ENCODE measurements at regions not wholly inside any gene's neighbourhood (a gene's known extent, or its start where the extent isn't known, plus 50 kb on each side); places are given as distances from the start of the nearest gene placed in this dataset.

DNA sequence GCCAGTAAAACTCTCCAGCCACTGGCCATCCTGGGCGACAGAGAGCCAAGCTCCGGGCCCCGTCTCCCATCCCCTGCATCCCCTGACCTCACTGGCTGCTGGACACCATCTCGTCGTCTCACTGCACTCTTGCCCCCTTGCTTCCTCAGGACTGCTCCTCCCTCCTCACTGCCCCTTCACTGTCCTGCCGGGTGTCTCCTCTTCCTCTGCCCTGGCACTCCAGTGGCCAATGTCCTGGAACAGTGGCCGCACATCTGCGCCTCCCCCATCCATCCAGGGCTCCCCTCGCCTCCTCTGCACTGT is 800.4 kb downstream of the BRD1 start:
- Histone ChIP-seq H3K4me2 (ENCODE audit: low read depth, low read length, poor library complexity, severe bottlenecking) (no peak overlapping the region), H3K9ac (ENCODE audit: low read depth, low read length, poor library complexity, severe bottlenecking) (no peak overlapping the region), H3K4me1 (ENCODE audit: insufficient read depth, low read length, poor library complexity, severe bottlenecking) (no peaks in the 10 kb centered on the region), H4K20me1 (ENCODE audit: insufficient read depth, low read length, poor library complexity, severe bottlenecking) (no peaks in the 10 kb centered on the region), H3K36me3 (ENCODE audit: insufficient read depth, low read length) (no peaks in the 10 kb centered on the region), H3K27me3 (ENCODE audit: insufficient read depth, low read length, poor library complexity, severe bottlenecking) (no peaks in the 10 kb centered on the region), H3K9me2 (replicated peaks; ENCODE audit: low read depth, low read length) (no peaks in the 10 kb centered on the region), H3K79me2 (ENCODE audit: insufficient read depth, low read length) (no peaks in the 10 kb centered on the region), H3F3A (ENCODE audit: low read depth) (no peaks in the 10 kb centered on the region), H3K9me3 (ENCODE audit: insufficient read depth, low read depth, low read length) (peaks cover 6% of the 10 kb centered on the region; the same call in 1 of the 2 replicates), H3K4me3 (ENCODE audit: low read length, poor library complexity, severe bottlenecking) (no peak overlapping the region), H2AFZ (ENCODE audit: low read length) (no peak overlapping the region)
- TF ChIP-seq EZH2phosphoT487 (IDR thresholded peaks at IDR 0.05; ENCODE audit: borderline replicate concordance) = no peak
- TF ChIP-seq, protein P1, sequence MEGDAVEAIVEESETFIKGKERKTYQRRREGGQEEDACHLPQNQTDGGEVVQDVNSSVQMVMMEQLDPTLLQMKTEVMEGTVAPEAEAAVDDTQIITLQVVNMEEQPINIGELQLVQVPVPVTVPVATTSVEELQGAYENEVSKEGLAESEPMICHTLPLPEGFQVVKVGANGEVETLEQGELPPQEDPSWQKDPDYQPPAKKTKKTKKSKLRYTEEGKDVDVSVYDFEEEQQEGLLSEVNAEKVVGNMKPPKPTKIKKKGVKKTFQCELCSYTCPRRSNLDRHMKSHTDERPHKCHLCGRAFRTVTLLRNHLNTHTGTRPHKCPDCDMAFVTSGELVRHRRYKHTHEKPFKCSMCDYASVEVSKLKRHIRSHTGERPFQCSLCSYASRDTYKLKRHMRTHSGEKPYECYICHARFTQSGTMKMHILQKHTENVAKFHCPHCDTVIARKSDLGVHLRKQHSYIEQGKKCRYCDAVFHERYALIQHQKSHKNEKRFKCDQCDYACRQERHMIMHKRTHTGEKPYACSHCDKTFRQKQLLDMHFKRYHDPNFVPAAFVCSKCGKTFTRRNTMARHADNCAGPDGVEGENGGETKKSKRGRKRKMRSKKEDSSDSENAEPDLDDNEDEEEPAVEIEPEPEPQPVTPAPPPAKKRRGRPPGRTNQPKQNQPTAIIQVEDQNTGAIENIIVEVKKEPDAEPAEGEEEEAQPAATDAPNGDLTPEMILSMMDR (conservative IDR thresholded peaks at IDR 0.05; ENCODE audit: low read length) = no peak

DNA sequence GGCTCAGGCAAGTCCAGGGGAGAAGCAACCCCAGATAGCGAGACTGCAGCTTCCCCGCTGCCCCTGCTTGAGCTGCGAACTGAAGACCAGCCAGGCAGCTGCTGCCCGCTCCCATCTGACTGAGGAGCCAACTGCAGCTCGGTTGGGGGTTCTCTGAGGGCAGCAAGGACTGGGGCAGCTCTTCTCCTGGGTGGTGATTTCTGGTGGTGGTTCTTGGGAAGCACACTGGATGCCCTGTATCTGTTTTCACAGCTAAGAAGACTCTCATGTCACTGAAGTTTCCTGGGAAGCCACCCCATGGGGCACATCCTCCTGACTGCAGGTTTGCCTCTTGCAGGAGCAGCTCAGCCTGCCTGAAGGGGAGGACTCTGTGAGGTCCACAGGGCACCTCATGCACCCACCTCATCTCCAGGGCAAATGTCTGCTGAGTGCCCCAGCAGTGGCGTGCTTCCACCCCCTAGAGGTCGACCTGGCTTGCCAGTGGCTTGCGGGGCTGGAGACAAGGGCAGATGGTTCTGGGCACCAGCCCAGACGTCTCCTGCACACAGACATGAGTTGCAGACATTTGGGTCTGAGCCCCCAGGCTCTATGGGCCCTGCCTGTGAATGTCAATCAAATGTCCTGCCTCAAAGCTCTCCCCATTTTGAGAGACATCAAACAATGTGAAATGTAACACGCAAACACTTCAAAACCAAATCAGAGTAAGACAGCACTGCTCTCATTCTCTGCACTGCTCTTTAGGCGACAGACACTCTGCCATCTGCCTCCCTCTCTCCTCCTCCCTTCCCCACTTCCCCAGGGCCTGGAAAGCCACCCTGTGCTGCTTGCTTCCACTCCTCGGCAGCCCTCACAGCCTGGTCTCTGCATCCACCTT is 800.9 kb downstream of the BRD1 start:
- H3K79me2 ChIP-seq (ENCODE audit: insufficient read depth, low read length) = no peaks in the 10 kb centered on the region
- TF ChIP-seq, protein P1 (conservative IDR thresholded peaks at IDR 0.05; ENCODE audit: low read length) = no peak
- TF ChIP-seq EZH2phosphoT487 (IDR thresholded peaks at IDR 0.05; ENCODE audit: borderline replicate concordance) = no peak
- H3K27me3 ChIP-seq (ENCODE audit: insufficient read depth, low read length, poor library complexity, severe bottlenecking) = no peaks in the 10 kb centered on the region
- H3F3A ChIP-seq (ENCODE audit: low read depth) = no peaks in the 10 kb centered on the region
- no peak overlapping the region for H3K9ac ChIP-seq (ENCODE audit: low read depth, low read length, poor library complexity, severe bottlenecking)
- H3K4me2 ChIP-seq (ENCODE audit: low read depth, low read length, poor library complexity, severe bottlenecking) = no peak overlapping the region
- no peaks in the 10 kb centered on the region for H3K36me3 ChIP-seq (ENCODE audit: insufficient read depth, low read length)
- no peaks in the 10 kb centered on the region for H3K9me2 ChIP-seq (replicated peaks; ENCODE audit: low read depth, low read length)
- no peaks in the 10 kb centered on the region for H3K4me1 ChIP-seq (ENCODE audit: insufficient read depth, low read length, poor library complexity, severe bottlenecking)
- peaks cover 5% of the 10 kb centered on the region; the same call in 1 of the 2 replicates for H3K9me3 ChIP-seq (ENCODE audit: insufficient read depth, low read depth, low read length)
- H2AFZ ChIP-seq (ENCODE audit: low read length) = no peak overlapping the region
- H4K20me1 ChIP-seq (ENCODE audit: insufficient read depth, low read length, poor library complexity, severe bottlenecking) = no peaks in the 10 kb centered on the region
- H3K4me3 ChIP-seq (ENCODE audit: low read length, poor library complexity, severe bottlenecking) = no peak overlapping the region

DNA sequence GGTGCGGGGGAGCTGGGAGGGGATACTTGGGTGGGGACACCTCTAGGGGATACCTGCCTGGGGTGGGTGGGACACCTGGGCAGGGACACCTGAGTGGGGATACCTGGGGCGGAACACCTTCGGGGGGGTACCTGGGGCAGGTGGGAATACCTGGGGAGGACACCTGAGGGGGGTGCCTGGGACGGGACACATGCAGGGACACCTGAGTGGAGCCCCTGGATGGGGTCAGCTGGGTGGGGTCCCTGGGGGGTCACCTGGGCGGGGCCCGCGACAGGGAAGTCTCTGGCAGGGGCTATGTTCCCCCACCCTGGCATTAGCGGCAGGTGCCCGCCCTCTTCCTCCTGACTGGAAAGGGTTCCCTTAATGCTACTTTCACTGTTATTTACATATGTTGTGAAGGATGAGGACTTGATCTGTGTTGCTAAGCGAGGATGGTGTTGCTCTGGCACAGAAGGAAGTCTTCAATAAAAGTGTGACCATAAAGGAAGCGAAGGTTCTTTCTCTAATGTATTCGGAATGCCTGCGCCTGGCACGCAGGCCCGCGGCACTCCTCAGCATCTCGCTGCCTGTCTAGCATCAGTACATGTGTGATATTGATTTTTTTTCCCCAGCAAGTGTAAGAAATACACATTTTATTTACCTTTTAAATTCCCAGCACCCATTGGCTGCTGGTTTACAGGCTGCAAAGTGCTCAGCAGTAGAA is 801.7 kb downstream of the BRD1 start:
- Histone ChIP-seq H3K4me2 (ENCODE audit: low read depth, low read length, poor library complexity, severe bottlenecking) (no peak overlapping the region), H3K36me3 (ENCODE audit: insufficient read depth, low read length) (no peaks in the 10 kb centered on the region), H3K79me2 (ENCODE audit: insufficient read depth, low read length) (no peaks in the 10 kb centered on the region), H3K9me2 (replicated peaks; ENCODE audit: low read depth, low read length) (no peaks in the 10 kb centered on the region), H3K9me3 (ENCODE audit: insufficient read depth, low read depth, low read length) (peaks cover 5% of the 10 kb centered on the region; the same call in 1 of the 2 replicates), H4K20me1 (ENCODE audit: insufficient read depth, low read length, poor library complexity, severe bottlenecking) (no peaks in the 10 kb centered on the region), H3K4me1 (ENCODE audit: insufficient read depth, low read length, poor library complexity, severe bottlenecking) (no peaks in the 10 kb centered on the region), H3K4me3 (ENCODE audit: low read length, poor library complexity, severe bottlenecking) (no peak overlapping the region), H3F3A (ENCODE audit: low read depth) (no peaks in the 10 kb centered on the region), H3K27me3 (ENCODE audit: insufficient read depth, low read length, poor library complexity, severe bottlenecking) (no peaks in the 10 kb centered on the region), H2AFZ (ENCODE audit: low read length) (no peak overlapping the region), H3K9ac (ENCODE audit: low read depth, low read length, poor library complexity, severe bottlenecking) (no peak overlapping the region)
- TF ChIP-seq, protein P1 (conservative IDR thresholded peaks at IDR 0.05; ENCODE audit: low read length) = no peak
- no peak for TF ChIP-seq EZH2phosphoT487 (IDR thresholded peaks at IDR 0.05; ENCODE audit: borderline replicate concordance)
